ENCODE measurements at regions not wholly inside any gene's neighbourhood (a gene's known extent, or its start where the extent isn't known, plus 50 kb on each side); places are given as distances from the start of the nearest gene placed in this dataset.
"Not testable (repeated sequence)": the region's sequence is repeated elsewhere in the genome, so short reads cannot be mapped to it uniquely, and the experiment has no call there.

DNA sequence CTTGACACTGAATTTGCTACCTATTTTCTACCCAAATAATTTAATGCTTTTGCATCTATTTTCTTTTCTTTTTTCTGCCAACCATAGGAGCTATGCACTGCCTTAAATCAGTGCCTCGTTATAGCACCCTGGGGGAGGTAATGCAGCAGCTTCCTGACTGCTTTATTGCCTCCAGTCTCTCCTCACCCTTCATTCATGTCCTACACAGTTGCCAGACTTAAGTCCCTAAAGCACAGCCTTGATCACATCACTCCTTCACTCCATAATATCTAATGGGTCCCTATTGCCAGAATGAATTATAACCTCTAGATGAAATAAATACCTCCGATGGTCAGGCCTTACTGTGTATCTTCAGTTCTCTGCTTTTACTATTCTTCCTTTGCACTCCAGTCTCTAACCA is 211.2 kb upstream of the GLRA1 start:
- peaks cover 7% of the 10 kb centered on the region for H3K27me3 Mint-ChIP-seq (ENCODE audit: low read depth)
- ChIA-PET CTCF (no interaction called here), POLR2A (no interaction called here)
- H3K27ac Mint-ChIP-seq = no peak overlapping the region
- H3K4me3 Mint-ChIP-seq = no peak overlapping the region
- no peak for DNase-seq
- H3K9me3 Mint-ChIP-seq (ENCODE audit: insufficient read depth) = no peaks in the 10 kb centered on the region
- no peak for ATAC-seq
- no peaks in the 10 kb centered on the region for H3K4me1 Mint-ChIP-seq (ENCODE audit: low read depth)
- no peaks in the 10 kb centered on the region for H3K36me3 Mint-ChIP-seq (ENCODE audit: low read depth)

DNA sequence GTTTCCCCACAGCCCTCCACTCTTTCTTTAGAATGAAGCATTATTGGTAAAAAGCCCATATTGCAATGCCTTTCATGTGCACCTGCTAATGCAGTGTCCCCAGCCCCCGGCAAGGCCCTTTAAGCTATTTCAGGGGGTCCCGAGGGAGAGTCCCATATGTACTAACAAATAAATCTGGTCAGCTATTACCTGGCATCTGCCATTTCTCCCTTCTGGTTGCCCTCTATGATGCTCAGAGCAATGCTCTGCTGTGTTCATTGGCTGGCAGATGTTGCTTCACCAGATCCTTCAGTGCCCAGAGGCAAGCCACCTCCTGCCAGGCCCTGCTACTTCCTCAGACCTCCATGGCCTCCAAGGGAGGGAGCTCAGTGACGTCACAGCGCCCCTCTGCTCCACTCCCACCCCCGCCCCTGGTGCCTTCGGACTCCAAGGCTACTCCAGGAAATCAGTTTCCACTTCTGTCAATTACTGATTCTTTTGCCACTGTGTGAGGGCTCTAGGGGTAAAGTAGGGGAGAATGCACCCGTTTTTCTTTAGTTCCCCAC is 201.1 kb upstream of the GLRA1 start:
- Mint-ChIP-seq H3K36me3 (ENCODE audit: low read depth) (no peaks in the 10 kb centered on the region), H3K9me3 (ENCODE audit: insufficient read depth) (no peaks in the 10 kb centered on the region), H3K27ac (no peak overlapping the region), H3K4me3 (no peak overlapping the region), H3K27me3 (ENCODE audit: low read depth) (no peaks in the 10 kb centered on the region), H3K4me1 (ENCODE audit: low read depth) (no peaks in the 10 kb centered on the region)
- ChIA-PET CTCF (no interaction called here), POLR2A (no interaction called here)
- ATAC-seq (no peak), DNase-seq (no peak)

DNA sequence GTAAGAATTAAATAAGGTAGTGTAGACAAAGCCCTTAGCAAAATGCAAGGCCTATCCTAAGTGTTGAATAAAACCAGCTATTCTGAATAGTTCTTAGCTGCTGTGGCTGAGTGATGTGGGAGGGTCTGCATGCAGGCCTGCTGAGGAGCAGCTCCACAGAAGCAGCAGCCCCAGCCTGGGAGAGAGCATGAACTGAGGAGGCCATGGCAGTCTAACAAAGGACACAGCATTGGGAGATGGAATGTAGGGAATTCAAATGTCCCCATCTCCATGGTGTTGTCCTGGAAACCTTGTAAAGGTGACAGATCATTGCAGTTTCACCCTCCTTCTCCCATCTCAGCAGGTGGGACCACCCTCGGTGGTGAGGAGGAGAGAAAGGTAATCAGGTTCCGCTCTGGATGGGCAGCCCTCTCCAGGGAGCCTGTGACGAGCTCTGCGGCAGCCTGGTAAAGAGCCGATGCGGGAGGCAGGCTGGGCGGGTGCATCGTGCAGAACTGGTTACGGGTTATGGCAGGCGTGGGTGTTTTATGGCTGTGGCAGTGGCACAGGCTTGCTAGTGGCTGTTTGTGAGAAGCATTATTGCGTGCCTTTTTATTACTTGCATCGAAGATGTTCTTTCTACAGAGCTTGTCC is 199.9 kb upstream of the GLRA1 start:
- Mint-ChIP-seq H3K27me3 (ENCODE audit: low read depth) (no peaks in the 10 kb centered on the region), H3K27ac (no peak overlapping the region), H3K4me3 (no peak overlapping the region), H3K4me1 (ENCODE audit: low read depth) (no peaks in the 10 kb centered on the region), H3K9me3 (ENCODE audit: insufficient read depth) (no peaks in the 10 kb centered on the region), H3K36me3 (ENCODE audit: low read depth) (no peaks in the 10 kb centered on the region)
- ChIA-PET CTCF (interaction anchor here (1.3 kb wide), 1 partner anchor 299 kb away, joined by 4 read pairs; no protein-coding TSS in a partner anchor), POLR2A (no interaction called here)
- DNase-seq (no peak), ATAC-seq (no peak)

DNA sequence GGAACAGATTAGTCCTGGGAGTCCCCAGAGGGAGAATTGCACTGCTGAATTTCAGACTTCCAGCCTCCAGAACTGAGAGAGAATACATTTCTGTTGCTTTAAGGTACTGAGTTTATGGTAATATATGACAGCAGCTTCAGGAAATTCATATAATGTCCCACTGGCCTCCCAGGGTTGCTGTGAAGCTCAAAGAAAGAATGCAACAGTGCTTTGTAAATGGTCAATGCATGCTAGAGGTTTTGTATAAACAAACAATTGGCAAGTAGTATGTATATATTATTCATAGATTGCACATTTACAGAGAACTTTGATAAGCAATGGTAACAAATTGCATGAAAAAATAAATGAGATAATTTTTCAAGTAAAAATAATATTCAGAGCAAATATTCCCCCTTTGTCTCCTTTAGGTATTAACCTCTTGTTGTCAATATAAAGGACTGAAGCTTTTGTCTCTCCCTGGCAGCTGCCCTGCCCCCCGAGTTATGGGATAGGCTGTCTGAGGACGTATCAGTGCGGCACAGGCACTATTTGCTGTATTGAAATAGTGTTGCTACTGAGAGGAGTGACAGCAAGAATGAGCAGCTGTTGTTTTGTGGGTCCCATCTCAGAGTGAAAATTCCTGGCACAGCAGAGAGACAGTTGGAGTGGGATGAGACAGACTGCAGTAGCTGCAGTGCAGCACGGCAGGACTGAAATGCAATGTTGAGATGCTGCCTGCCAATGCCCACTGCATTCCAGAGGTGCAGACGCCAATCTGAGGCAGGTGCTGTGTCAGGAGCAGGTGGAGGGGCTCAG is 194.2 kb upstream of the GLRA1 start:
- ChIA-PET POLR2A (no interaction called here), CTCF (no interaction called here)
- H3K36me3 Mint-ChIP-seq (ENCODE audit: low read depth) = no peaks in the 10 kb centered on the region
- no peak overlapping the region for H3K27ac Mint-ChIP-seq
- no peaks in the 10 kb centered on the region for H3K9me3 Mint-ChIP-seq (ENCODE audit: insufficient read depth)
- DNase-seq = no peak
- H3K27me3 Mint-ChIP-seq (ENCODE audit: low read depth) = peaks cover 3% of the 10 kb centered on the region
- H3K4me1 Mint-ChIP-seq (ENCODE audit: low read depth) = no peaks in the 10 kb centered on the region
- no peak overlapping the region for H3K4me3 Mint-ChIP-seq
- no peak for ATAC-seq

DNA sequence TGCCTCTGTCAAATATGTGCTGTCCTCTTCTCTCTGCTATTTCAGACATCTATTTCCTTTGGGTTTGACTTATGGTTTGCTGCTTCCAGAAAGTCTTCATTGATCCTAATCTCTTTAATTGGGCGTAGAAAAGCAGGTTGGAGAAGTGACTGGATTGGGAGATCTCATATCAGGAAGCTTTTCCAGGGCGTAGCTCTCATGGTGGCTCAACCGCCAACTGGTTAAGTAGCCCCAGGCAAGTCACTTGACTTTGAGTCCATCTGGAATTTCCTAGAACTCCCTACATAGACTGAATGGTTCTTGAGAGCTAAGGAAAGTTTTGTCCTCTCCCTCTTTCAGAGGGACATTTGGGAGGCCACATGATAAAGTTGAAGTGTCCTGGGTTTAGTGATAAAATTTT is 192.3 kb upstream of the GLRA1 start:
- no peaks in the 10 kb centered on the region for H3K36me3 Mint-ChIP-seq (ENCODE audit: low read depth)
- DNase-seq (no peak), ATAC-seq (no peak)
- no peaks in the 10 kb centered on the region for H3K9me3 Mint-ChIP-seq (ENCODE audit: insufficient read depth)
- peaks cover 3% of the 10 kb centered on the region for H3K27me3 Mint-ChIP-seq (ENCODE audit: low read depth)
- no peak overlapping the region for H3K4me3 Mint-ChIP-seq
- POLR2A ChIA-PET = no interaction called here
- CTCF ChIA-PET = no interaction called here
- peaks cover 3% of the 10 kb centered on the region for H3K4me1 Mint-ChIP-seq (ENCODE audit: low read depth)
- H3K27ac Mint-ChIP-seq = no peak overlapping the region

DNA sequence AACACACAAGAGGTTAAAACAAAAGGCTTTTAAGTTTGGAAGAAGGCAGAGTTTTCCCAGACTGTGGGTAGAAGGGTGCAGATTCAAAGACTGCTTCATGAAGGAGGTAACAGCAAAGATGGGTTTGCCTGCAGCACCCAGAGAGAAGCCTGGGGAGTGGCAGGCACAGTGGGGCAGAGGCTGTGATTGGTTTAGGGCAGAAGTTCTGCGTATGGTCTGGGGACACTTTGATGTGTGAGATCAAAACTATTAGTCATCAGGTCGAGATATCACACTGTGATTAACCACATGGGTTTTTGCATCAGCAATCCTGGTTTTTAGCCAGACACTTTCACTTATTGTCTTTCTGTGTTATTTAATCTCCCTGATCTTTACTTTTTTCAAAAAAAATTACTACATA is 188.8 kb upstream of the GLRA1 start:
- peak; percentile 44 for ATAC-seq
- no peak overlapping the region for H3K27ac Mint-ChIP-seq
- H3K36me3 Mint-ChIP-seq (ENCODE audit: low read depth) = no peaks in the 10 kb centered on the region
- no peaks in the 10 kb centered on the region for H3K9me3 Mint-ChIP-seq (ENCODE audit: insufficient read depth)
- peaks cover 3% of the 10 kb centered on the region for H3K4me1 Mint-ChIP-seq (ENCODE audit: low read depth)
- DNase-seq = peak; percentile 25
- no peak overlapping the region for H3K4me3 Mint-ChIP-seq
- POLR2A ChIA-PET = no interaction called here
- H3K27me3 Mint-ChIP-seq (ENCODE audit: low read depth) = peaks cover 3% of the 10 kb centered on the region
- CTCF ChIA-PET = no interaction called here

DNA sequence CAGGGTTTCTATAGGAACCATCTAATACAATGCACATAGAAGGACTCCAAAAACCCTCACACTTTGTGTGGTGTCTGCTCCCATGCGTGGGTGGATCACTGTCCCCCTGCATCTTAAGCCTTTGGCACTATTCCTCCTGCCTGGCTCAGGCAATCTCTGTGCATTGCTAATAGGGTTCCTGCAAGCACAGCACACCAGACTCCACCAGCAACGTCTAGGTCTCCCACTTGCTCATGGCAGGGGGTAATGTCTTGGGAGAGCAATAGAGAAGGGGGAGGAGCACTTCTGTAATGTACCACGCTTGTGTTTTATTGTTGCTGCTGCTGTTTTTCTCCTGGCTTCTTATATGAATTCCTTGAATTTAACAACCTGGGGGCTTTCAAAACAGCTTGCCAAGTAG is 182.6 kb upstream of the GLRA1 start:
- ChIA-PET CTCF (no interaction called here), POLR2A (no interaction called here)

DNA sequence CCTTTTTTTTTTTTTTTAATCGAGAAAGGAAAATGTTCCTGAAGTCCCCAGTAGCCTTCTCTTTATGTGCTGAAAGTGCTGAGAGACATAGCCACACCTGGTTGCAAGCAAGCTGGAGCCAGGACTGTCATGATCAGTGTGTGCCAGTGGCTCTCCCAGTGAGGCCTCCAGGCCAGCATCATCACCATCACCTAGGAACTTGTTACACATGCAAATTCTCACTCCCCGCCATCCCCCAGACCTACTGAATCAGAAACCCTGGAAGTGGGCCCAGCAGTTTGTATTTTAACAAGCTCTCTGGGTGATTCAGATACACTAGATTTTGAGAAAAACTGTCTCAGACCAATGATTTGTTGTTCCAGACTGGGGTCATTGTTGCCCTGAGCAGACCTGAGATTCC is 181.9 kb upstream of the GLRA1 start:
- H3K36me3 Mint-ChIP-seq (ENCODE audit: low read depth) = no peaks in the 10 kb centered on the region
- no peak overlapping the region for H3K4me3 Mint-ChIP-seq
- no peak overlapping the region for H3K27ac Mint-ChIP-seq
- H3K4me1 Mint-ChIP-seq (ENCODE audit: low read depth) = no peaks in the 10 kb centered on the region
- DNase-seq (no peak), ATAC-seq (no peak)
- peaks cover 4% of the 10 kb centered on the region for H3K9me3 Mint-ChIP-seq (ENCODE audit: insufficient read depth)
- H3K27me3 Mint-ChIP-seq (ENCODE audit: low read depth) = no peaks in the 10 kb centered on the region
- CTCF ChIA-PET = no interaction called here
- POLR2A ChIA-PET = no interaction called here

More for the DNA sequence above, 182.6 kb upstream of the GLRA1 start:
- Mint-ChIP-seq H3K27ac (no peak overlapping the region), H3K4me3 (no peak overlapping the region), H3K27me3 (ENCODE audit: low read depth) (no peaks in the 10 kb centered on the region), H3K36me3 (ENCODE audit: low read depth) (no peaks in the 10 kb centered on the region), H3K9me3 (ENCODE audit: insufficient read depth) (peaks cover 2% of the 10 kb centered on the region), H3K4me1 (ENCODE audit: low read depth) (no peaks in the 10 kb centered on the region)
- no peak for DNase-seq
- ATAC-seq = no peak

DNA sequence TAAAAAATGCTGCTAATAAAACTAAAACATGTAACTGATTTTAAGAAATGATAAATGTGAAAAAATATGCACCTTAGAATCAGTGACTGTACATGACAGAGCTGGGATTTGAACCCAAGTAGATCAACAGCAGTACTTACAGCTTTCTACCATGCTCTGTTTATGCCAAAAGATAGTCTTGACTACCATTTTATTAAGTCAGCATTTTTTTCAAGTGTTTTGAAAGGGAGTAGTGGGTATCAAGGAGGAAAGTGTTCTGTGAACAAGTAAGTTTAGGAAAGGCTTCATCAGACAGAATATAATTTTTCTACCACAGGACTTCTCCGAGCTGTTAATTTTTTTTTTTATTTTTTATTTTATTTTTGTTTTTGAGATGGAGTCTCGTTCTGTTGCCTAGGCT is 180.4 kb upstream of the GLRA1 start:
- H3K4me1 Mint-ChIP-seq (ENCODE audit: low read depth) = no peaks in the 10 kb centered on the region
- H3K27me3 Mint-ChIP-seq (ENCODE audit: low read depth) = no peaks in the 10 kb centered on the region
- H3K27ac Mint-ChIP-seq = no peak overlapping the region
- ATAC-seq = no peak
- H3K9me3 Mint-ChIP-seq (ENCODE audit: insufficient read depth) = peaks cover 4% of the 10 kb centered on the region
- no peak for DNase-seq
- ChIA-PET POLR2A (no interaction called here), CTCF (no interaction called here)
- no peaks in the 10 kb centered on the region for H3K36me3 Mint-ChIP-seq (ENCODE audit: low read depth)
- no peak overlapping the region for H3K4me3 Mint-ChIP-seq

DNA sequence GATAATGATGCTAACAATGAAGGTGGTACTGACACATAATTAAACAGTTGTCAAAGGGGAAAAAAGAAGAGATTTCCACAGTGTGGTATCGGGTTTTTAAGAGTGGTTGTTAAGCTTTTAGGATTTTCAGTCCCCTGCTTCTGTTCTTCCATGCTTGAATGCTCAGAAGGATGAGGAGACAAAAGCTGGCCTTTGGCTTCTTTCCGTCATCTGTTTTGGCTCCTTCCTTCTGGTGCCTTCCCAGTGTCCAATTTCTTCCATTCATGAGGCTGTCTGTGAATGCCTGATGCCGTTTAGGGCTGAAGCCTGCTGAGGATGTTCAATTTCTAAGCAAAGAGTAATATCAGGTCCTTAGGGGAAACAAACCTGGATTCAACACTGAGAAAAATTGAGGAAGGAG is 179.6 kb upstream of the GLRA1 start:
- ChIA-PET POLR2A (no interaction called here), CTCF (no interaction called here)
- no peak overlapping the region for H3K4me3 Mint-ChIP-seq
- DNase-seq (no peak), ATAC-seq (no peak)
- H3K36me3 Mint-ChIP-seq (ENCODE audit: low read depth) = no peaks in the 10 kb centered on the region
- H3K9me3 Mint-ChIP-seq (ENCODE audit: insufficient read depth) = peaks cover 4% of the 10 kb centered on the region
- no peak overlapping the region for H3K27ac Mint-ChIP-seq
- no peaks in the 10 kb centered on the region for H3K27me3 Mint-ChIP-seq (ENCODE audit: low read depth)
- H3K4me1 Mint-ChIP-seq (ENCODE audit: low read depth) = no peaks in the 10 kb centered on the region

DNA sequence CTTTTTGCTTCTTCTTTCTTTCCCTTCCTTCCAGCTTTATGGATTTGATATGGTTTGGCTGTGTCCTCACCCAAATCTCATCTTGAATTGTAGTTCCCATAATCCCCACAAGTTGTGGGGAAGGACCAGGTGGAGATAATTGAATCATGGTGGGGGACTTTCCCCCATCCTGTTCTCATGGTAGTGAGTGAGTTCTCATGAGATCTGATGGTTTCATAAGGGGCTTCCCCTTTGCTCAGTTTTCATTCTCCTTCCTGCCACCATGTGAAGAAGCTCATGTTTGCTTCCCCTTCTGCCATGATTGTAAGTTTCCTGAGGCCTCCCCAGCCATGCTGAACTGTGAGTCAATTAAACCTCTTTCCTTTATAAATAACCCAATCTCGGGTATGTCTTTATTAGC is 178.3 kb upstream of the GLRA1 start:
- CTCF ChIA-PET = not testable (repeated sequence)
- POLR2A ChIA-PET = interaction anchor here (0.7 kb wide), 1 partner anchor 239 kb away, joined by 3 read pairs; no protein-coding TSS in a partner anchor

DNA sequence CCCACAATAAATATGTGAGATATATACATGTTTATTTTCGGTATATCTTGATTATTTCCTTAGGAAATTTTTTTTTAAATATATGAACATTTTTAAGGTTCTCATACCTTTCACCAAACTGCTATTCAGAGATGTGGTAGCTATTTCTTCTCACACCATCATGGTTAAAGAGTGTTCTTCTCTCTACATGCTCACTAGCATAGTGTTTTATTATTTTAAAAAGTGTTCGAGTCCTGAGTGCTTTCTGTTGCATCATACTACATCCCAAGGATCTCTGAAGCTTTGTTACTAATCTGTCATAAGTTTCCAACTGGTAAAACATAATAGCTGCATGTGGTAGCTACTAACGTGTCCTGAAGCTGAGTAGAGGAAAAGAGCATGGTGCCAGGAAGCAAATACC is 177.4 kb upstream of the GLRA1 start:
- POLR2A ChIA-PET = no interaction called here
- H3K4me1 Mint-ChIP-seq (ENCODE audit: low read depth) = peaks cover 1% of the 10 kb centered on the region
- H3K9me3 Mint-ChIP-seq (ENCODE audit: insufficient read depth) = peaks cover 4% of the 10 kb centered on the region
- DNase-seq = no peak
- H3K4me3 Mint-ChIP-seq = no peak overlapping the region
- no peaks in the 10 kb centered on the region for H3K36me3 Mint-ChIP-seq (ENCODE audit: low read depth)
- H3K27me3 Mint-ChIP-seq (ENCODE audit: low read depth) = no peaks in the 10 kb centered on the region
- H3K27ac Mint-ChIP-seq = no peak overlapping the region
- CTCF ChIA-PET = no interaction called here
- ATAC-seq = no peak

More for the DNA sequence above, 178.3 kb upstream of the GLRA1 start:
- H3K9me3 Mint-ChIP-seq (ENCODE audit: insufficient read depth); H3K27me3 Mint-ChIP-seq (ENCODE audit: low read depth); H3K4me3 Mint-ChIP-seq; DNase-seq; H3K36me3 Mint-ChIP-seq (ENCODE audit: low read depth); H3K4me1 Mint-ChIP-seq (ENCODE audit: low read depth); H3K27ac Mint-ChIP-seq; ATAC-seq: not testable (repeated sequence)

Data from activated CD8-positive, alpha-beta T cell treated with anti-CD3 and anti-CD28 coated beads, Interleukin-2, amount 10 ng/mL, durations not matched to agents 7 days and 5 days (primary cell).